OCI-LY7 (cell line): ENCODE measurements at regions not wholly inside any gene's neighbourhood (a gene's known extent, or its start where the extent isn't known, plus 50 kb on each side); places are given as distances from the start of the nearest gene placed in this dataset.

Source experiments
- BruUV-seq: library from RNA; stranded (reverse); fragments of 400-500 nt; replicated peaks from 2 replicates; lab custom pipeline; 2021; lab: Mats Ljungman, UMichigan
- CTCF ChIA-PET: fragments of 300-600 bp; sonication (Branson Sonifier 250); formaldehyde crosslinking; loops from one replicate; lab custom pipeline; 2022; ENCODE audit warnings: antibody characterized with exemption; ENCODE audit not compliant: unreplicated experiment; lab: Charles Lee
- POLR2A ChIA-PET: fragments of 300-600 bp; sonication (Branson Sonifier 250); formaldehyde crosslinking; loops from one replicate; lab custom pipeline; 2022; ENCODE audit warnings: antibody characterized with exemption; lab: Charles Lee
- DNase-seq: peaks from one replicate; pipeline ENCODE4 v3.0.0-alpha.2; 2015; ENCODE audit warnings: low spot score
- H2AFZ ChIP-seq: fragments of 200-600 bp; sonication (generic), shearing (Covaris generic); 2 replicates; pipeline ENCODE4 v1.6.1; 2014; ENCODE audit warnings: mild to moderate bottlenecking, antibody characterized with exemption, low read length, moderate library complexity
- H3K27ac ChIP-seq: fragments of 200-600 bp; sonication (generic); 2 replicates; pipeline ENCODE4 v1.5.1; 2014; ENCODE audit warnings: mixed run types, low read depth, mild to moderate bottlenecking, moderate library complexity, low read length, inconsistent platforms; ENCODE audit not compliant: poor library complexity, severe bottlenecking
- H3K36me3 ChIP-seq: fragments of 200-600 bp; sonication (generic); 2 replicates; pipeline ENCODE4 v1.6.1; 2014; ENCODE audit warnings: mild to moderate bottlenecking, antibody characterized with exemption, low read length, moderate library complexity, mixed read lengths; ENCODE audit not compliant: insufficient read depth
- H3K4me1 ChIP-seq: fragments of 200-600 bp; sonication (generic); 2 replicates; pipeline ENCODE4 v1.5.1; 2014; ENCODE audit warnings: mild to moderate bottlenecking, low read length; ENCODE audit not compliant: insufficient read depth, poor library complexity, severe bottlenecking
- H3K4me2 ChIP-seq: fragments of 200-600 bp; sonication (generic); 2 replicates; pipeline ENCODE4 v1.6.1; 2014; ENCODE audit warnings: mild to moderate bottlenecking, low read length
- H3K4me3 ChIP-seq: fragments of 200-600 bp; sonication (generic); 2 replicates; pipeline ENCODE4 v1.5.1; 2014; ENCODE audit warnings: mild to moderate bottlenecking, low read depth, low read length; ENCODE audit not compliant: poor library complexity, severe bottlenecking
- H3K79me2 ChIP-seq: fragments of 200-600 bp; sonication (generic); 2 replicates; pipeline ENCODE4 v1.6.1; 2016; ENCODE audit warnings: low read depth, mild to moderate bottlenecking, low read length, moderate library complexity, mixed read lengths; ENCODE audit not compliant: insufficient read depth
- H3K9me2 ChIP-seq: fragments of 200-600 bp; sonication (generic); 2 replicates; pipeline ENCODE4 v1.6.1; 2016; ENCODE audit warnings: mild to moderate bottlenecking, low read length, mixed read lengths; ENCODE audit not compliant: insufficient read depth
- H3K9me3 ChIP-seq: fragments of 200-600 bp; sonication (generic); 2 replicates; pipeline ENCODE4 v1.6.1; 2014; ENCODE audit warnings: mild to moderate bottlenecking, mixed run types, low read length, mixed read lengths
- H4K20me1 ChIP-seq: fragments of 200-600 bp; sonication (generic); 2 replicates; pipeline ENCODE4 v1.6.1; 2014; ENCODE audit warnings: mild to moderate bottlenecking, antibody characterized with exemption, low read length, moderate library complexity, mixed read lengths; ENCODE audit not compliant: insufficient read depth
- CTCF ChIP-seq: fragments of 200-600 bp; sonication (generic); conservative IDR thresholded peaks from 2 replicates; pipeline ENCODE4 v1.5.1; 2014; ENCODE audit warnings: mild to moderate bottlenecking, antibody characterized with exemption, low read length, moderate library complexity, mixed read lengths
- EZH2phosphoT487 ChIP-seq: fragments of 200-600 bp; sonication (generic); IDR thresholded peaks from 2 replicates; pipeline ENCODE4 v1.6.1; 2018; ENCODE audit warnings: low read depth, borderline replicate concordance, mild to moderate bottlenecking, mixed run types, antibody characterized with exemption, low read length, moderate library complexity, mixed read lengths
- intact Hi-C: fragments of 100-400 bp; cut with micrococcal nuclease; formaldehyde crosslinking; loops from one replicate; pipeline ENCODE4 v1.10.0; 2022; ENCODE audit not compliant: unreplicated experiment

DNA sequence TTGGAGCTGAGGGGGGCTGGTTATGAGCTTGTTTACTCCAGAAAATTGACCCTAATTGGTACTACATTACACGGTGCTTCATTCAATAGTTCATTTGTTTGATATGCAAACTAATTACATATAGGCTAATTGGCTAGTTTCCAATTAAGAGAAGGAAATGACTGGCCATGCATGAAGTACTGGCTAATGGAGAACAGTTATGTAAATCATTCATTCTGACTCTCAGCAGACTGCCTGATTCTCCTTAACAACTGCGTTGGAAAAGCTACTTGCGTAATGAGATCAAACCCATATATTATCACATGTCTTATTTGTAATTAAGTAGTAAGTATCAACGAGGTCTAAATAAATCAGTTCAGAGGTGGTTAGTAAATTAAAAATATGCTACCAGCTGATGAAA, 81.8 kb upstream of the CTTNBP2 start:
- Histone ChIP-seq H3K9me3 (no peaks in the 10 kb centered on the region), H3K27ac (no peak overlapping the region), H3K36me3 (no peaks in the 10 kb centered on the region), H3K4me1 (no peaks in the 10 kb centered on the region), H4K20me1 (no peaks in the 10 kb centered on the region), H2AFZ (no peak overlapping the region), H3K4me3 (no peak overlapping the region), H3K79me2 (no peaks in the 10 kb centered on the region), H3K9me2 (no peaks in the 10 kb centered on the region), H3K4me2 (no peak overlapping the region)
- DNase-seq = no peak
- ChIA-PET CTCF (interaction anchor here (1.1 kb wide), 1 partner anchor 8 kb away, joined by 3 read pairs; no protein-coding TSS in a partner anchor), POLR2A (no interaction called here)
- intact Hi-C loops = no loop called here
- no TSS peak for BruUV-seq
- TF ChIP-seq CTCF (no peak), EZH2phosphoT487 (no peak)

GRCh38 chr7:117960351-117960750, 87.1 kb upstream of the CTTNBP2 start:
- H3K36me3 ChIP-seq = no peaks in the 10 kb centered on the region
- no peak for DNase-seq
- no TSS peak for BruUV-seq
- no peak overlapping the region for H2AFZ ChIP-seq
- no peaks in the 10 kb centered on the region for H3K4me1 ChIP-seq
- H3K4me3 ChIP-seq = no peak overlapping the region
- CTCF ChIA-PET = no interaction called here
- H3K4me2 ChIP-seq = no peak overlapping the region
- POLR2A ChIA-PET = interaction anchor here (1.1 to 1.5 kb wide), 2 partner anchors 9 to 246 kb away, joined by 3 read pairs; no protein-coding TSS in a partner anchor
- H3K9me2 ChIP-seq = no peaks in the 10 kb centered on the region
- TF ChIP-seq CTCF (no peak), EZH2phosphoT487 (no peak)
- no peak overlapping the region for H3K27ac ChIP-seq
- no peaks in the 10 kb centered on the region for H4K20me1 ChIP-seq
- intact Hi-C loops = no loop called here
- H3K79me2 ChIP-seq = no peaks in the 10 kb centered on the region
- no peaks in the 10 kb centered on the region for H3K9me3 ChIP-seq

GRCh38 chr7:117961235-117961634, 88.0 kb upstream of the CTTNBP2 start:
- Histone ChIP-seq H2AFZ (no peak overlapping the region), H3K4me3 (no peak overlapping the region), H3K27ac (no peak overlapping the region), H4K20me1 (no peaks in the 10 kb centered on the region), H3K9me2 (no peaks in the 10 kb centered on the region), H3K36me3 (no peaks in the 10 kb centered on the region), H3K4me1 (no peaks in the 10 kb centered on the region), H3K79me2 (no peaks in the 10 kb centered on the region), H3K9me3 (no peaks in the 10 kb centered on the region), H3K4me2 (no peak overlapping the region)
- ChIA-PET POLR2A (interaction anchor here (1.1 kb wide), 1 partner anchor 245 kb away, joined by 3 read pairs; no protein-coding TSS in a partner anchor), CTCF (no interaction called here)
- no peak for DNase-seq
- intact Hi-C loops = no loop called here
- no TSS peak for BruUV-seq
- TF ChIP-seq CTCF (no peak), EZH2phosphoT487 (no peak)
